Activated gamma-delta T cell treated with anti-CD3 and anti-CD28 coated beads, Interleukin-2, amount 50 U/mL, for 16 hours (primary cell): ENCODE measurements at regions not wholly inside any gene's neighbourhood (a gene's known extent, or its start where the extent isn't known, plus 50 kb on each side); places are given as distances from the start of the nearest gene placed in this dataset.

Source experiments
- DNase-seq: peaks from one replicate; pipeline ENCODE4 v3.0.0-alpha.2; 2020; ENCODE audit warnings: low read depth

DNA sequence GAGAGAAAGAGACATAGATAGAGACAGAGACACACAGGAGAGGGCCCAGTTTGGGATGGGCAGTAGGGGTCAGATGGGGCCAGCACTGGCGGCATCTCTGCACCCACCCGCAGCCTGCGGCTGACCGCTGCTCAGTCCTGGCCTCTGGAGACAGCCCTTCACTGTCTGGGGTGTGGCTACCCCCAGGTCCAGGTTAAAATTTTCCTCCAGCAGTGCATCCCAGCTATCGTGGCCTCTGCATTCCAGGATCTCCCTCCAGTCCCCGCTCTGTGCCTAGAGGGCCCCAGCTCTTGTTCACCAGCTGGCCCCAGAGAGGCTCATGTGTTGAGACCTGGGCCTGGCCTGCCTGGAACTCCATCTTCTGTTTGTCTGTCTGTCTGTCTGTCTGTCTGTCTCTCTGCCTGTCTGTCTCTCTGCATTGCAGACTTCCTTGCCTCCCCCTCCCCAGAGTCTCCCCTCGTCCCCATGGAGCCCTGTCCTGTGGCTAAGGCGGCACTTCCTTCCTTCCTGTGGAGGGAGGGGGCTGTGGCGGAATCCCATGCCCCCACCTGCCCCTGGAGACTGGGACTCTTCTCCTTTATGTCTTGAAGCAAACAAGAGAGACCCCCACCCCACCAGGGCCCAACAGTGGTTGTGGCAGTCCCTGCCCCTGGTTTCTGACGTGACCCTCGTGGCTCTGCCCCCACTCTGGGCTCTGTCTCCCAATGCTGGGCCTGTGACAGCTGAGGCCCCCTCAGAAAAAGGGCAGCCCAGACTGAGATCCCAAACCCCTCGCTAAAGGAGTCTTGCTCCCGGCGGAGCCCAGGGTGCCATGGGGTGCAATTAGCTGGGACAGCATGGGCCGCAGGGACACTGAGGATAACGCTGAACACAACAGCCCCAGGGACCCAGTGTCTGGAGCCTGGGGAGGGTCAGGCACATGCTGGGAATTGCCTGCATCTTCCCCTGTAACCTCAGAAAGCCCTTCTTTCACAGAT, 241.8 kb downstream of the NPHP4 start:
- DNase-seq, result no peak

DNA sequence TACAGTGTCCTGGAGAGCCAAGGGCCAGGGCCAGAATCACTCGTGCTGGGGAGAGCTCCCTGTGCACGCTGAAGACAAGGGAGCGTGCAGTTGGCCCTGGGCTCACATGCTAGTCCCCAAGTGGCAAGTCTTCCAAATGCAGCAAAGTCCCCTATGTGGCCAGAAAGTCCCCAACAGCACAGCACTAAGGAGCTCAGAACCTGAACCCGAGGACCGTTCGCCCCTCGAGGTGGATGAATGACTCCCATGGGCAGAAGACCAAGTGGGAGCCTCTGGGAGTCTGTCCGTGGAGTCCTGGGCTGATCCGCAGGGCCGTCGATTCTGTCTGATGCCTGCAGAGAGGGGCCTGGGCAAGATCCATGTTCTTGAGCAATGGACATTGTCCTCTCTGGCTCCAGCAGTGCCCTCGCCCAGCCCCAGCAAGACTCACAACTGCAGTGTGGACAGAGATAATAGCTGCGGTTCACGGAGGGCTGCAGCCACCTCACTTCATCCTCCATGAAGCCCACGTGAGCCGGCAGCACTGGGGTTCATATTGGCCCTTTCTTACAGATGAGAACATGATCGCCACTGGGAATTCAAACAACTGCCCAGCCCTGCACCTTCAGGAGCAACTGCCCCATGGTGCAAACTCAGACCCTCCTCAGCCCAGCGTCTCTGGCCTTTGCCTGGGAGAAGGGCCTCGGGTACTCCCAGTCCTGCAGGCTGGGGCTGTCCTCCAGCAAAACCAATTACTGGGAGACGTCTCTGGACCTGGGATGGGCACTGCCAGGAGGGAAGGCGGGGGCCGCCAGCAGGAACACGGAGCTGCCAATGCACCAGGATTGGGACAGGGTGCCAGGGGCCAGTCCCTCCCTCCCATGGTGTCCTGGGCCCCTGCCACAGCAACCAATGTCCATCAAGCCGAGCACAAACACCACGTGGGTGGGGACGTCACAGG, 243.7 kb downstream of the NPHP4 start:
- no peak for DNase-seq

DNA sequence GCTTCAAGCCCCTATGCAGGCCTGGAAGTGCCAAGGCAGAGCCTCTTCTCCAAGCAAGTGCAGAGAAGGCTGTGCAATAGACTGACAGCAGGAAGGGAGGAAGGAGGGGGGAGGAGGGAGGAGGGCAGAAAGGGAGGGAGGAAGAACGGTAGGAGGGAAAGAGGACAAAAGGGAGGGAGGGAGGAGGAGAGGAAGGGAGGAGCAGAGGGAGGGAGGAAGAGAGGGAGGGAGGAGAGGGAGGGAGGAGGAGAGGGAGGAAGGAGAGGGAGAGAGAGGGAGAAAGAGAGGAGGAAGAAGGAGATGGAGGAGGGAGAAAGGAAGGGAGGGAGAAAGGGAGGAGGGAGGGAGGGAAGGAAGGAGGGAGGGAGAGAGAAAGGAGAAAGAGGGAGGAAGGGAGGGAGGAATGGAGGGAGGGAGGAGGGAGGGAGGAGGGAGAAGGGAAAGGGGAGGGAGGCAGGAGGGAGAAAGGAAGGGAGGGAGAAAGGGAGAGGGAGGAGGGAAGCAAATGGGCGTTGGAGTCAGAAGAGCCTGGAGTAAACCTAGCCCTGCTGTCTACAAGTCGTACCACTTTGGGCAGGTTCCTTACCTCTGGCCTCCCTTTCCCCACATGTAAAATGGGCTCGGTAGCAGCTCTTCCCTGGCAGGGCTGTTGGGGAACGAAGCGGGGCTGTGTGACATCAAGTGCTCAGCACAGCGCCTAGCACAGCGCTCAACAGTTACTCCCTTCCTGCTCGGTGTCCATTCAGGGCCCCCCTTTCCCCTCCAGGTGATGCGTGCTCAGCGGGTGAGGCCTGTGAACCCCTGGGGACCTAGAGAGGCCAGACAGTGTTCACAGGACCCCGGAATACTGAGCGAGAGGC, 244.6 kb downstream of the NPHP4 start:
- no peak for DNase-seq

DNA sequence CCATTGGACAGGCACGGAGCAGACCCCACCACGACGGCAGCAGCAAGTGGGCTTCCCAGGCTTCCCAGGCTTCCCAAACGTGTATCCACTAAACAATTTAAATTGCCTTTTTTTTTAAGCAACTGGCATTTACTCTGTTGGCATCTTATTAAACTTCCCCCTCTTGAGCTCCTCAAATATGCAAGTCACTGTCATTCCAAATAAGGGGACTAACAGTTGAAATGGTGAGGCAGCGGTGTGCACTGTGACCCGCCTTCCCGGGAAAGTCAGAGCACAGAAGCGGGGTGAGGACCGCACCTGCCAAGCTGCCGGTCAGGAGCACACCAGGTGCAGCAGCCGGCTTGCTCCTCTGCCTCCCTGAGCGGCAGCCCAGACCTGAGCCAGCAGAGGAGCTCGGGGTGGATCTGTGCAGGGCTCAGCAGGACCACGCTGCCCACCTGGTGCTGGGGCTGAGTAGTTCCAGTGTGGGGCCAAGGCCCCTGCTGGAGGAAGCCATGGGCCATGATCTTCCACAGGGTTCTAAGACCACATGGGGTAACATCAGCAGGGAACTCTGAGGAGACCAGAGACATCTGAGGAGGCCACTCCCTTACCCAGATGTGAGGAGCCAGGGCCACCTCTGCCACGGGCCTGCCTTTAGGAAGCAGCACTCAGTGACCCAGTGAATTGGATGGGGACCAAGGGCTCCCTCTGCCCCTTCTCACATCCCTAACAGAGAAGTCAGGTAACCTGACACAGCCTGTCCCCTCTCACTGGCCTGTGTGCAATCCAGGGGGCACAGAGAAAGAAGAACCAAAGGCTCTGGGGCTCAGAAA, 245.4 kb downstream of the NPHP4 start:
- DNase-seq, result no peak

DNA sequence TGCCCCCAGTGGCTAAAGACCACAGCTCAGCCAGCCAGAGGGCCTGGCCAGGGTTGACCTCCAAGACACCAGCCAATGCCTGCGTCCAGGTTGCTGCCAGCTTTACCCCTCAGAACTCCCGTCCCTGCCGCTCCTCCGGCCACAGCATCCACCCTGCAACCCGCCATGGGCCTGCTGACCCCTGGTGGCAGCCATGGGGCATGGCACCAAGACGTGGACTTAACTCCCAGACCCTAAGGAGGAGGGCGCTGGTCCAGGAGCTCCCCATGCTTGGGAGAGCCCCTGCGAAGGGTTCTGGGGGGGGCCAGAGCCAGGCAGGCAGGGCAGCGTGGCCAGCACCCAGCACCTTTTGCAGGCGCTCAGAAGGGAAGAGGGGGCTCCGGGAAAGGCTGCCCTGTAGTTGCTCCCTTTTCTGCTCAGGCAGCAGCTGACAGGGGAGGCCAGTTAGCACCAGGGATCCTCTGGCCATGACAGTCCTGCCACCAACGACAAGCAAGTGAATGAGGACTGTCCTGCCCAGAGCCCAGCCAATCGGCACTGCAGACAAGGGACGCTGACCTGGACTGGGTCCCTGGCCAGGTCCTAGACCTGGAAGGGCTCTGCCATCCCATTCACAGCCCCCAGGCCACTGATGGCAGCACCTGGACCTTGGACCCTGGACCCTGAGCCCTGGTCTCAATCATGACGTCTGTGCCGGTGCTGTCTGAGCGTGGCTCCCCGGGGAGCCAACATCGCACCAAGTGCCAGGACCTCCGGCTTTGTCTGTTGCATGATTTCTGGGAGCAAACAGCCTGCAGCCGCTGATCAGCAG, 246.2 kb downstream of the NPHP4 start:
- peak; percentile 17 for DNase-seq

DNA sequence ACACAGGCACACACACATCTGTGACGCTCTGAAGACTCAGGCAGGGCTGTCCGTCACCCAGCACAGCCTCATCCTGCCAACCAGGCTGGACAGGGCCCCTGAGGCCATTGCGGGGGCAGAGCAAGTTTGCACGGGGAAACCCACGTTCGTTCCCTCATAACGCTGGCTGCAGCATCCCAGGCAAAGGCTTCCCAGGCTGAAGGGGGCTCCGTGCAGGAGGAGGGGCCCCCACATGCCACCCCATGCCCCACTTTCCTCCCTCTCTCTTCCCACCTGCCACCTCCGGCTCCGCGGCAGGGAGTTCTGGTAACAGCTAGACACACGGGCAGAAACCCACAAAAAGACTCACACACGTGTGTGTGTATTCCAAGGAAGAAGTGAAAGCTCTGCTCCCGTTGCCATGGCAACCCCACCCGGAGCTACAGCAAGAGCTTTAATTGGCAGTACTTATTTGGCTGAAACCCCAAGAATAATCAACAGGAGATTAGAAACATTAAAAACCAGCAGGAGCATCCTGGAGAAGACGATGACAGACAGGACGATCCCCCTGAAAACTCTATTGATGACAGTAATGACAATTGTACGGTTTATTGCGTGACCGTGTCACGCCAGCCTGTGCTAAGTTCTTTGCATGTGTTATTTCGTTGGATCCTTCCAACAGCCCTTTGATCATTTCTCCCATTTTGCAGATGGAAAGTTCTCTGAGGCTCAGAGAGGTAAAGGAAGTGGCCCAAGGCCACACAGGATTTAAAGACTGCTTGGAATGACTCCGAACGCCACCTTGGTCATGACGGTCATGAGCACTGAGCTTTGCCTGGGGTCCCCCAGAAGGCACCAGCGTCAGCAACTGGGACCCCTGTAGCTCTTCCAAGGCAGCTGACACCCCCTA, 247.1 kb downstream of the NPHP4 start:
- no peak for DNase-seq

DNA sequence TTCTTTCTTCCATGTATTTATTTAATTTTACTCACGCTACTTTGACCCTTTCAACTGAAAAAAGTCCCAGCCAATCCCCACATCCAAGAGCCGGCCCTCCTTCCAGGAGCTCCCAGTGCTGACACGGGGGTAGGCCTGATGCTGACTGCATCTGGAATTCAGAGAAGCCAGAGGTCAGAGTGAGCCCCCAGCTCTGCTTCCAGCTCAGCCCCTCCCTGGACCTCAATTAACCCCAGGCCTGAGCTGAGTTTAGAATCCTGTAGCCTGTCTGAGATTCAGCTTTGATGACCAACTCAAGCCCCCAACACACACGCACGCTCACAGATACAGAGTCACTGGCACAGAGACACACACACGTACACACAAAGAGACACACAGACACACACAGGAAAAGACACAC, 247.9 kb downstream of the NPHP4 start:
- DNase-seq, result no peak

DNA sequence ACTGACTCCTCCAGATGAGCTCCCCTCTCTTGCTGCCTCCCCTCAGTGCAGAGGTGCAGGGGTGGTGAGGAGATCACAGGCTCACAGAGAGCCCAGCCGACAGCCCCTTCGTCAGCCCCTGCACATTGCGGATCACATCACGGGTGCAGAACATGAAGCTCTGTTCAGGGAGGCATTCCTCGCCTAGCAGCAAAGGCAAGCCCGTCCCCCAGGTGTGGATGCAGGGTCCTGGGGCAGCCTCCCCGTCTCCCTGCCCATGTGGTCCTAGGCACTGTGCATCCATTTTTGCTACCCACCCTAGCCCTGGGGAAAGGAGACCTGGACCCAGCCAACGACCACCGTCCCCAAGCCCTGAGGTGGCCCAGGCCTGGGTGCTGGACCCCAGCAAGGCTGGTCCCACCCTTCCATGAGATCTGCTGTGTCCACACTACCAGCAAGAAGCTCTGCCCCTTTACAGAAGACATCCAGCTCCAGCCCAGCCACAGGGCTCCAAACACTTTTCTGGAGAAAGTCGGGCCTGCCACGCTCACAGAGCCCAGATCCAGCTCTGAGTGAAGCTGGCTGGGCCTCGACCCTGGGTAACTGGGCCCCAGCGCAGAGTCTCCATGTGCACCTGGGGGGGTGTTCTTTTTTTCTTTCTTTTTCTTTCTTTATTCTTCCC, 248.7 kb downstream of the NPHP4 start:
- DNase-seq, result no peak

DNA sequence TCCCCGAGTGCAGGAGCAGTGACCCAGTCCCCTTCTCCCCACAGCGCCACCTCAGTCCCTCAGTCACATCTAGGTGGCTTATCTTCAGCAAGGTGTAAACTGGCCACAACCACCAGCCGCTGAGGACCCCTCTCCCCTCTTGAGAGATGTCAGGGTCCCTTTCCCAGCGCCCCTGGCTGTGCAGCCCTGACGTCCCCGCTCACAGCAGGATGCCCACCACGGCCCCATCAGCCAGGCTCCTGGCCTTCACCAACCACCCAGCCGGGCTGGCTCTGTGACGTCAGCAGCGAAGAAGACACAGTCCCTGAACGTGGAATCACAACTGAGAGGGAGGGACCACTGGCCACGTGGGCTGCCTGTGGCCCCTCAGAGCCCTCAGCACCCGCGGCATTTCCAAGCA, 249.4 kb downstream of the NPHP4 start:
- no peak for DNase-seq

DNA sequence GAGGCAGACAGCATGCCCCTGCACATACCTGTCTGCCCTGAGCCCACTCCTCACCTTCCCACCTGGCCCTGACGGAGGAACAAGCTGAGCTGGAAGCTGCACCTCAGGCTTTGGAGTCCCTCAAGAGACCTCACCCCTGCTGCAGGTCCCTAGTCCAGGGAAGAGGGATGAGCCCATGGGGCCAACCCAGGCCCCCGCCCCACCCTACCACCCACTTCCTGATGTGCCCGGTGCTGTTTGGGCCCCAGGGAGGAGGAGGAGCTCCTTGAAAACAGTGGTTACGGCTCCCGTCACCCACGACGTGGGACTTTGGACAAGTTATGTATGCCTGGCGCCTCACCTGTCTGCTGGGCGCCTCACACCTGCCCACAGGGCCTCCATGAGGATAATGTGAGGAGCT, 250.2 kb downstream of the NPHP4 start:
- no peak for DNase-seq

DNA sequence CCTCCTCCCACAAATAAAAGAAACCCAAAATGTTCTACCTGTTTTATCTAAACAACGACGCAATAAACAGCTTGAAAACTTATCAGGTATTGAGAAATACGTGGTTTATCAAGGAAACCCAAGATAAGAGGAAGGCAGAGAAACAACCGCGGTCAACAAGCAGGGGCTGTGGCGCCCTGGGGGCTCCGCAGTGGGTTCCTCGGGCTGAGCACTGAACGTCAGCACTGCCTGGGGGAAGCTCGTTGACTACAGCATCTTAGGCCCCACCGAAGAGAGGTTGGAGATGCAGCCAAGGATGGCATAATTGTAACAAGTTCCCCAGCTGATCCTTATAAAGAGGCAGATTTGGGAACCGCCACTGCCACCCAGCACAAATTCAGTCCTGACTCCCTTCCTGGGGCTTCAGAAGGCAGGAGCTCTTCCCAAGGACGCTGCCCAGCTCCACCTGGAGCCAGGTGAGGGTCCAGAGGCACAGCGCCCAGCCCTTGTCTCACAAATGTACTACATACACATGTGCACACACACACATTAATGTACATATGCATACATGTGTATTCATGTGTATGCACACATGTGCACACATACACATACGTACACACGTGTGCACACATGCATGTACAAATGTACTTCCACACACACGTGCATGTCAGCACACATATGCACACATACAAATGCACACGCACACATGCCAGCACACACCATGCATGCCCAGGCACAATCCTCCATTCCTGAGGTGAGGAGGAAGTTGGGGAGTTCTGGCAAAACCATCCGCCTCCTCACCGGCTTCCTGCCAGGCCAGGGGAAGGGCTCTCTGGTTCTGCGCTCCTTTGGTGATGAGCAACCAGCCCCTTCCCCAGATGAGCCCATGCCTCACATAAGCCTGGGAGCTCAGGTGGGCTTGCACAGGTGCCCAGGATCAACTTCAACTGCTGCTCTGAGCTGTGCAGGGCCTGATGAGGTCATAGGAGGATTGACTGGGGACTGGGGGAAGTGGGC, 251.1 kb downstream of the NPHP4 start:
- no peak for DNase-seq

DNA sequence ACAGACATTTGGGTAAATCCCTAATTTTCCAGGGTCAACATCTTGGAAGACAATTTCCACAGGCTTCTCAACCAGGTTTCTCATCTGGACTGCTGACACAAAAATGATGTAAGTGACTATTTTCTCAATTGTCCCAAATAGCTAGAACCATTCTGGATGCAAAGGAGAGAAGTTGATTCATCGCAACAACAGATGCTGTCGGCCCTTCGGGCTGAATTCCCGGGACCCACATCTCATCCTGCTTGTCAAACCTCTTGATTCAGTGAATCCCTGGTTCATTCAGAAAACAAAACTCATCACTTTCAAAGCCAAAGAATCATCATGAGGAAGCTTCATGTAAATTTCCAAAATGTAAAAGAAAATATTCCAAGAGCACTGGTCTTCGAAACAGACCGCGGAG, 251.8 kb downstream of the NPHP4 start:
- DNase-seq, result no peak

DNA sequence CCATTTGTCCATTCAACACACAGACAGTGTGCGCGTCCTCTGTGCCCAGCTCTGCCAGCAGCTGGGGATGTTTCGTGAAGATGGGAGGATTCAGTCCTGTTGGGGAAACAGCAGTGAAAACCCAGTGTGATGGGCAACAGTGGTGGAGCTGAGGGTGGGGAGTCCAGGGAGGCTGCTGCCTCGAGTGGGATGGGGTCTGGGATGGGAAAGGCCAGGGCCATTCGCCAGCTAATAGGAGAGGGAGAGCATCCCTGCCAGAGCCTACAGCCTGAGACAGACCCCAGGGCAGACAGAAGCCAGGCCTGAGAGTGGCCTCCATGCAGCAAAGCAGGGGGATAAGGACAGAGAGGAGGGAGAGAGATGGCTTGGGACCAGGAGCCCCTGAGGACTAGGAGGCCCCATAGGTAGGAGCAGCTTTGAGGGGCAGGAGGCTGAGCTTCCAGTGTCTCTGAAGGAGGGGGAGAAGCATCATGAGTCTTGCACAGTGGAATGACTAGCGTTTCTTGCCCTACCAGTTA, 252.6 kb downstream of the NPHP4 start:
- DNase-seq, result no peak

DNA sequence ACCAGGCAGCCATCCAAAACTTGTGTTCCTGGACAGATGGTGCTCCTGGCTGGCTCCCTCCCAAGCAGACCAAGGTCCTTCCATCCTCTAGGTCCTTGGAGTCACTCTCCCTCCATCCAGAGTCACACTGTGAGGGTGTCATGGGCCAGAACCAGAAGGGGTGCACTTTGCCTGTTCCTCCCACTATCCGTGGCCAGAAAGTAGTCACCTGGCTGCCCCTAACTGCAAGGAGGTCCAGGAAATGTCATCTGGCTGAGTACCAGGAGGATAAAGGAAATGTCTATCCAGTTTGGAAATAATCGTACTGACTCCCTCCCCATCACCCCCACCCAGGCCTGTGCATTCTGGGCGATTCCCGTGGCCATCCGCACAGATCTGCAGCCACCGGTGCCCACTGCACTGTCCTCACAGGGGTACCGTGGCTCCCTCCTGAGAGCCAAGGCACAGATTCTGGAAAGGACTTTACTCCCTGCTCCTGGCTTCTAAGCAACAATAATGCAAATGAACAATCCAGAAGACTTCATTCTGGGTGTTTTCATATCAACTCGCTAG, 253.2 kb downstream of the NPHP4 start:
- DNase-seq, result no peak

DNA sequence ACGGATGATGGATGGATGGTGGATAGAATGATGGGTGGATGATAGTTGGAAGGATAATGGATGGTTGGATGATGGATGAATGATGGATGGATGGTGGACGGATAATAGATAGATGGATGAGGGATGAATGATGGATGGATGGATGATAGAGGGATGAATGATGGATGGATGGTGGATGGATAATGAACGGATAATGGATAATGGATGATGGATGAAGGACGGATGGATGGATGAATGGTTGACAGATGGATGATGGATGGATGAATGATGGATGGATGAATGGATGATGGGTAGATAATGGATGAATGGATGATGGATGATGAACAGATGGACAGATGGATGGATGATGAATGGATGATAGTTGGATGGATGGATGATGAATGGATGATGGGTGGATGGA, 255.1 kb downstream of the NPHP4 start:
- no peak for DNase-seq

DNA sequence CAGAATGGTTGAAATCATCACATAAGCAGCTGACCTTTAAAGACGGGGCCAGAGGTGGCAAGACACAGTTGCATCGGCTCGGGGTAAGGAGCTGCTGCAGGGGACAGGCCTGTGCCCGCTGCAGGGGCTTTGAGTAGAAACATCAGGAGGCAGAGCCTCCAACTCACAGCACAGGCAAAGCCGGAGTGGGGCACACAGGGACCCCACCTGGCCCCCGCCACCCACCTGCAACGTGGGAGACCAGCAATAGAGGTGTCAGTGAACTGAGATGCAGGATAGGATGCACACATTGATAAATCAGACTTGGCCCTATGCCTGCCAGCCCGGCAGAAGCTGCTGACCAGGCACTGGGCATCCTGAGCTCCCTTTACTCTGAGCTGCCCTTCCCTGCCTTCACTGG, 257.2 kb downstream of the NPHP4 start:
- no peak for DNase-seq

DNA sequence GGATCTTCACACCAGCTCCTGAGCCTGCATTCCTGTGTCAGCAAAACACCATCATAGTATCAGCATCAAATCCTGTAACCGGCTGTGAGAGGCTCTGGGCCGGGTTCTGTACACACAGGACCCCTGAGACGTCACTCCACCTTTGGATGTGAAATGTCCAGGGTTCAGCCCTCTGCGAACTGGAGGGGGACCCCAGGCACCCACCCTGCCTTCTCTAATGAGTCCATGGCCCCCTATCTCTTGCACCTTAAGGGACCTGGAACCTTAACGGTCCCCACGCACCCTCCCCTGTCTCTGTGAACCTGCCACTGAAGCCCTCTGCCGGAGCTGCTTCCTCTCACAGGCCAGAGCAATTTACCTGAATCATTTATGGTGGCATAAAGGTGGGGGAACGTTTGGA, 257.8 kb downstream of the NPHP4 start:
- no peak for DNase-seq
